ENCODE measurements at regions not wholly inside any gene's neighbourhood (a gene's known extent, or its start where the extent isn't known, plus 50 kb on each side); places are given as distances from the start of the nearest gene placed in this dataset.
A peak's percentile ranks its signal among the peaks of the same experiment; 100 is the strongest.

DNA sequence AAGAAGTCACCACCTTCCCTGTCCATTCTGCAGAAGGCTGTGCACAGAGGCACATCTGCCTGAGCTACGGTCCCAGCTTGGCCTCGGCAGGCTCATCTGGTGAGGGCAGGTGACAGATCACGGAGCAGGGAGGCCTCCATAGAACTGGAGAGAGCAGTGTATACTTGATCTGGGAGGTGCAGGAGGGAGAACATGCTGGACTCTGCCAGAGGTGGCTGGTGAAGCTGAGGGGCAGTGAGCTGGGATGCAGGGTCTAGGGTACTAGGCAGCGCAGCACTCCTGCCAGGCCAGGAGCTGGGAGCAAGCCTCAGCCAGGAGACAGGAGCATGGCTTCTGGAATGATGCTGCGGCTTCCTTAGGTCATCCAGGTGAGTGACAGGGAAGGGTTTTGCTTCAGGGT is 553.0 kb downstream of the TCERG1L start:
- intact Hi-C loops (cut with DNase I): no loop called here
- Histone ChIP-seq H3K4me3 (no peak overlapping the region), H3K27ac (no peak overlapping the region), H3K4me1 (no peaks in the 10 kb centered on the region), H3K36me3 (no peaks in the 10 kb centered on the region), H3K9me3 (peaks cover 0 to 20% (median 0%) of the 10 kb centered on the region in 12 donors), H3K27me3 (peaks cover 0 to 7% (median 0%) of the 10 kb centered on the region in 9 donors)
- ATAC-seq (peak in 1 of 4 donors; percentile 45), DNase-seq (no peak)
- 80 to 91% (median 86%) methylated on average over 5 of the region's 5 CpGs for WGBS, 4 donors
- TF ChIP-seq, protein P1, sequence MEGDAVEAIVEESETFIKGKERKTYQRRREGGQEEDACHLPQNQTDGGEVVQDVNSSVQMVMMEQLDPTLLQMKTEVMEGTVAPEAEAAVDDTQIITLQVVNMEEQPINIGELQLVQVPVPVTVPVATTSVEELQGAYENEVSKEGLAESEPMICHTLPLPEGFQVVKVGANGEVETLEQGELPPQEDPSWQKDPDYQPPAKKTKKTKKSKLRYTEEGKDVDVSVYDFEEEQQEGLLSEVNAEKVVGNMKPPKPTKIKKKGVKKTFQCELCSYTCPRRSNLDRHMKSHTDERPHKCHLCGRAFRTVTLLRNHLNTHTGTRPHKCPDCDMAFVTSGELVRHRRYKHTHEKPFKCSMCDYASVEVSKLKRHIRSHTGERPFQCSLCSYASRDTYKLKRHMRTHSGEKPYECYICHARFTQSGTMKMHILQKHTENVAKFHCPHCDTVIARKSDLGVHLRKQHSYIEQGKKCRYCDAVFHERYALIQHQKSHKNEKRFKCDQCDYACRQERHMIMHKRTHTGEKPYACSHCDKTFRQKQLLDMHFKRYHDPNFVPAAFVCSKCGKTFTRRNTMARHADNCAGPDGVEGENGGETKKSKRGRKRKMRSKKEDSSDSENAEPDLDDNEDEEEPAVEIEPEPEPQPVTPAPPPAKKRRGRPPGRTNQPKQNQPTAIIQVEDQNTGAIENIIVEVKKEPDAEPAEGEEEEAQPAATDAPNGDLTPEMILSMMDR (IDR thresholded peaks at IDR 0.05): no peak
- TF ChIP-seq POLR2A (IDR thresholded peaks at IDR 0.05): no peak

- Histone ChIP-seq H3K27me3 (peaks cover 0 to 7% (median 0%) of the 10 kb centered on the region in 9 donors), H3K9me3 (peaks cover 0 to 8% (median 0%) of the 10 kb centered on the region in 12 donors), H3K27ac (no peak overlapping the region), H3K36me3 (no peaks in the 10 kb centered on the region), H3K4me3 (no peak overlapping the region), H3K4me1 (no peaks in the 10 kb centered on the region)
- DNase-seq (no peak), ATAC-seq (no peak)
- intact Hi-C loops (cut with DNase I): no loop called here
- no peak for TF ChIP-seq POLR2A (IDR thresholded peaks at IDR 0.05)
- TF ChIP-seq, protein P1 (IDR thresholded peaks at IDR 0.05): no peak
- 70 to 80% (median 76%) methylated on average over 4 to 6 of the region's 6 CpGs for WGBS, 4 donors
Measured at GRCh38 chr10:130761032-130761575, 550.4 kb downstream of the TCERG1L start.

DNA sequence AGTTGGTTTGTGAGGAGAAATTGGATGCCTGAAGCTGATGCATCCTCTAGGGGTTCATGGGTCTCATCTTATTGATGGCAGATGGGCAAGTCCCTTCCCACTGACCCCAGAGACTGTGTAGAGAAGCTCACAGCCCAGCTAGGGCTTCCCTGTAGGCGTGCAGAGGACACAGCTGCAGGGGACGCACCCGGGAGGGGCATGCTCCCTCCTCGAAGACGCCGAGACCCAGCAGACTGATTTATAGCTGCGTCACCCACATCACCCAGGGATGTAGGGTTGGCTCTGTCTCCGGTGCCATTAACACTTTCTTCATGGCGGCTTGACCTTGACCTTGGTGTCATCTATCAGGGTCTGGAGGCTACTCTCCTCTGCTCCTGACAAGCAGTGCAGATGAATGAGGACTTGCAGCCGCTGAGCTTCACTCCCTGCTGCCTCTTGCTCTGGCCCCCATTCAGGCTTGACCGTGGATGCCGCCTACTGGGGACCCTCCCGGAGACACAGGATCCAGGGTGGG is 549.7 kb downstream of the TCERG1L start:
- intact Hi-C loops (cut with DNase I): no loop called here
- WGBS, 4 donors: 67 to 77% (median 72%) methylated on average over 12 to 13 of the region's 13 CpGs

GRCh38 chr10:130762491-130762890 is 549.0 kb downstream of the TCERG1L start:
- ATAC-seq: no peak
- DNase-seq: no peak
- WGBS, 4 donors: 65 to 76% (median 71%) methylated on average over 6 of the region's 6 CpGs
- intact Hi-C loops (cut with DNase I): no loop called here
- no peak overlapping the region for H3K4me3 ChIP-seq
- no peak overlapping the region for H3K27ac ChIP-seq
- H3K27me3 ChIP-seq: peaks cover 0 to 7% (median 0%) of the 10 kb centered on the region in 9 donors
- TF ChIP-seq POLR2A (IDR thresholded peaks at IDR 0.05): no peak
- TF ChIP-seq, protein P1 (IDR thresholded peaks at IDR 0.05): no peak
- peaks cover 0 to 13% (median 0%) of the 10 kb centered on the region in 12 donors for H3K9me3 ChIP-seq
- no peaks in the 10 kb centered on the region for H3K4me1 ChIP-seq
- no peaks in the 10 kb centered on the region for H3K36me3 ChIP-seq

More for the DNA sequence above, 549.7 kb downstream of the TCERG1L start:
- no peak overlapping the region for H3K4me3 ChIP-seq
- H3K27ac ChIP-seq: no peak overlapping the region
- TF ChIP-seq, protein P1 (IDR thresholded peaks at IDR 0.05): no peak
- TF ChIP-seq POLR2A (IDR thresholded peaks at IDR 0.05): no peak
- H3K4me1 ChIP-seq: no peaks in the 10 kb centered on the region
- H3K9me3 ChIP-seq: peaks cover 0 to 8% (median 0%) of the 10 kb centered on the region in 12 donors
- no peaks in the 10 kb centered on the region for H3K36me3 ChIP-seq
- no peak for DNase-seq
- ATAC-seq: no peak
- H3K27me3 ChIP-seq: peaks cover 0 to 7% (median 0%) of the 10 kb centered on the region in 9 donors
